ENCODE measurements at regions not wholly inside any gene's neighbourhood (a gene's known extent, or its start where the extent isn't known, plus 50 kb on each side); places are given as distances from the start of the nearest gene placed in this dataset.

DNA sequence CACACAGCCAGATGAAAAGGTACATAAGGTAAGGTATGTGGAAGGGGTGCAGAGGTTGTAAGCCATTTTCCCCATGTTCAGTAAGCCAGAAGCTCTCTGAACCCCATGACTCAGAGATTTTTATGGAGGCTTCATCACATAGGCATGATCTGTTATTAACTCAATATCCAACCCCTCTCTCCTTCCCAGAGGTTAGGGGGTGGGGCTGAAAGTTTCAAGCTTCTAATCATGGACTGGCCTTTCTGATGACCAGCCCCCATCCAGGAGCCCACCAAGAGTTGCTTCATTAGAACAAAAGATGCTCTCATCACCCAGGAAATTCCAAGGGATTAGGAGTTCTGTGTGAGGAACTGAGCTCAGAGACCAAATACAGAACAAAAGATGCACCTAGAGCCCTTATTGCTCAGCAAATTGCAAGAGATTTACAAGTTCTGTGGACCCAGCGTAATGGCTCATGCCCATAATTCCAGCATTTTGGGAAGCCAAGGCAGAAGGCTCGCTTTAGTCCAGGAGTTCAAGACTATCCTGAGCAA lies 103.2 kb upstream of the DAAM1 start:
- TF ChIP-seq, protein P1, sequence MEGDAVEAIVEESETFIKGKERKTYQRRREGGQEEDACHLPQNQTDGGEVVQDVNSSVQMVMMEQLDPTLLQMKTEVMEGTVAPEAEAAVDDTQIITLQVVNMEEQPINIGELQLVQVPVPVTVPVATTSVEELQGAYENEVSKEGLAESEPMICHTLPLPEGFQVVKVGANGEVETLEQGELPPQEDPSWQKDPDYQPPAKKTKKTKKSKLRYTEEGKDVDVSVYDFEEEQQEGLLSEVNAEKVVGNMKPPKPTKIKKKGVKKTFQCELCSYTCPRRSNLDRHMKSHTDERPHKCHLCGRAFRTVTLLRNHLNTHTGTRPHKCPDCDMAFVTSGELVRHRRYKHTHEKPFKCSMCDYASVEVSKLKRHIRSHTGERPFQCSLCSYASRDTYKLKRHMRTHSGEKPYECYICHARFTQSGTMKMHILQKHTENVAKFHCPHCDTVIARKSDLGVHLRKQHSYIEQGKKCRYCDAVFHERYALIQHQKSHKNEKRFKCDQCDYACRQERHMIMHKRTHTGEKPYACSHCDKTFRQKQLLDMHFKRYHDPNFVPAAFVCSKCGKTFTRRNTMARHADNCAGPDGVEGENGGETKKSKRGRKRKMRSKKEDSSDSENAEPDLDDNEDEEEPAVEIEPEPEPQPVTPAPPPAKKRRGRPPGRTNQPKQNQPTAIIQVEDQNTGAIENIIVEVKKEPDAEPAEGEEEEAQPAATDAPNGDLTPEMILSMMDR (IDR thresholded peaks at IDR 0.05; ENCODE audit: borderline replicate concordance, insufficient read depth, low read depth, low read length) = no peak
- H3K4me3 ChIP-seq (ENCODE audit: low read depth, low read length) = no peak overlapping the region

GRCh38 chr14:59086241-59086882 lies 102.1 kb upstream of the DAAM1 start:
- no peak overlapping the region for H3K4me3 ChIP-seq (ENCODE audit: low read depth, low read length)
- TF ChIP-seq, protein P1 (IDR thresholded peaks at IDR 0.05; ENCODE audit: borderline replicate concordance, insufficient read depth, low read depth, low read length) = no peak

DNA sequence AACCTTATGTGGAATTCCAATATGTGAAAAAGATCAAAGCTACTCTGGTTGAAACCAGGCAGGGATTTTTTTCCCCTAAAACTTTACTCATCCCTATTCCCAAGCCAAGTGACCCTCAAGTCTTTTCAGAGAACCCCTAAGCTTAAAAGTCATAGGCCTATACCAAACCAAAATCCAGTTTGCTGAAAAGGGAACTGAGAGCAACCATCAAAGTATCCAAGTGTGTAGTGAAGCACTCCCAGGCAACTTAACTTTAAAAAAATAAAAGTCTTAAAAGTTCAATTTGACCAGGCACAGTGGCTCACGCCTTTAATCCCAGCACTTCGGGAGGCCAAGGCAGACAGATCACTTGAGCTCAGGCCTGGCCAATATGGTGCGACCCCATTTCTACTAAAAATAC lies 101.2 kb upstream of the DAAM1 start:
- H3K4me3 ChIP-seq (ENCODE audit: low read depth, low read length) = no peak overlapping the region
- TF ChIP-seq, protein P1 (IDR thresholded peaks at IDR 0.05; ENCODE audit: borderline replicate concordance, insufficient read depth, low read depth, low read length) = no peak

DNA sequence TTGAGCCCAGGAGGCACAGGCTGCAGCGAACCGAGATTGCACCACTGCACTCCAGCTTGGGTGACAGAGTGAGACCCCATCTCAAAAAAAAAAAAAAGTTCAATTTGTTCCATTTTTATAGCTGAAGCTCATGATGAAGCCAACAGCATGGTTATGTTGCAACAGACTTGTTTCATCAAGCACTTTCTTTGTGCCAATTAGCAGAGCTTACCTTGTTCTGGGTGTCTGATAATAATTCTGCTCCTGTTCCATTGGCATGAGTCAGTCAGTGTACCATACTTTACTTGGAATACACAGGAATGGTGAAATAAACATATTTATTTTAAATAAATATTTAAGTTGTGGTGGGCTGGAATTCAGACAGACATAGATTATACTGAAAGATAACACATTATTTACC lies 100.8 kb upstream of the DAAM1 start:
- TF ChIP-seq, protein P1 (IDR thresholded peaks at IDR 0.05; ENCODE audit: borderline replicate concordance, insufficient read depth, low read depth, low read length) = no peak
- H3K4me3 ChIP-seq (ENCODE audit: low read depth, low read length) = no peak overlapping the region

DNA sequence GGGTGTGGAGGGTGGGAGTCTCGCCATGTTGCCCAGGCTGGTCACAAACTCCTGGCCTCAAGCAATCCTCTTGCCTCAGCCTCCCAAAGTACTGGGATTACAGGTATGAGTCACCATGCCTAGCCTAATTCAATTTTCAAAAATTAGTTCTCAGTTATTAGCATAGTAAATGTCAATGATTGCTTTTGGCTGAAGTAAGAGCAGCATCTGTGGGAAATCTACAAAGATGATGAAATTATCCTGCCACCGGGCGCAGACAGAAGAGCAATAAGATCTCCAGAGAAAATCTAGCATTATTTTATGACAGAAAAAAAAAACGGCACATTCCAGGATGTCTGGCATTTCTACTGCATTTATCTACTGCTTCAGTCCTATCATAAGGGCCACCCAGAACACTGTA lies 97.9 kb upstream of the DAAM1 start:
- no peak overlapping the region for H3K4me3 ChIP-seq (ENCODE audit: low read depth, low read length)
- TF ChIP-seq, protein P1 (IDR thresholded peaks at IDR 0.05; ENCODE audit: borderline replicate concordance, insufficient read depth, low read depth, low read length) = no peak

DNA sequence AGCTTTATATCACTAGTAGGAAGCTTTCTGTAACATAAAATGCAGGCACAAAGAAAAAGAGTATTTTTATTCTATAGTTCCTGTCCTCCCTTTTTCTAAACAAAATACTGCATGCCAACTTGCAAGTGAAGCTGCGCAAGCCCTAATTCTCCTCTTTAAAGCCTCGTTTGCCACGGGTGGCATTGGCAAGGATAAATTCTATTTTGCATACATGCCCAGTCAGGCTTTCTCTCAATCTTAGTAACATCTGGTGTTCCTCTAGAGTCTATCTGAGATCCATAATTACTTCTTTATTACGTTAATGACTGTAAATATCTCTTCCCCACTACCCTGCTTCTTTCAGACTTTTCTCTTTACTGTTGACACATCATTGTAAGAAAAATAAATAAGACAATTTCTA lies 97.1 kb upstream of the DAAM1 start:
- TF ChIP-seq, protein P1 (IDR thresholded peaks at IDR 0.05; ENCODE audit: borderline replicate concordance, insufficient read depth, low read depth, low read length) = no peak
- H3K4me3 ChIP-seq (ENCODE audit: low read depth, low read length) = no peak overlapping the region

DNA sequence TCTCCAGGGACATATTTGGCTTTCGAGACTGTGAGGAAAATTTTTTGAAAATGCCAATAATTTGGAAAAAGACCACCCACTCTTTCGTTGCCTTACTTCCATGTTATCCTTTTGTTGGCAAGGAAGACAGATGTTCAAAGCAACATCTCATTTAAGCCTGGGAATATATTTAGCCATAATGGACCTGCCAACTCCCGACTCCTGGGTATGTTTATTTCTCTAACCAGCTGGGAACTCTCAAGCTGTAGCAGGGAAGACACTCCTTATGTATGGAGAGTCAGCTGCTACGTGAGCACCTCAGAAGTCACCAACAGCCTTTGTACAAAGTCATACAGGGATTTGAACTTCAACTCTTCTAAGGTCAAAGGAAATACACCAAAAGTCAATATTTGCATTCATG lies 96.5 kb upstream of the DAAM1 start:
- TF ChIP-seq, protein P1 (IDR thresholded peaks at IDR 0.05; ENCODE audit: borderline replicate concordance, insufficient read depth, low read depth, low read length) = no peak
- H3K4me3 ChIP-seq (ENCODE audit: low read depth, low read length) = no peak overlapping the region

All from GM12875 (cell line).